ENCODE measurements at regions not wholly inside any gene's neighbourhood (a gene's known extent, or its start where the extent isn't known, plus 50 kb on each side); places are given as distances from the start of the nearest gene placed in this dataset.

DNA sequence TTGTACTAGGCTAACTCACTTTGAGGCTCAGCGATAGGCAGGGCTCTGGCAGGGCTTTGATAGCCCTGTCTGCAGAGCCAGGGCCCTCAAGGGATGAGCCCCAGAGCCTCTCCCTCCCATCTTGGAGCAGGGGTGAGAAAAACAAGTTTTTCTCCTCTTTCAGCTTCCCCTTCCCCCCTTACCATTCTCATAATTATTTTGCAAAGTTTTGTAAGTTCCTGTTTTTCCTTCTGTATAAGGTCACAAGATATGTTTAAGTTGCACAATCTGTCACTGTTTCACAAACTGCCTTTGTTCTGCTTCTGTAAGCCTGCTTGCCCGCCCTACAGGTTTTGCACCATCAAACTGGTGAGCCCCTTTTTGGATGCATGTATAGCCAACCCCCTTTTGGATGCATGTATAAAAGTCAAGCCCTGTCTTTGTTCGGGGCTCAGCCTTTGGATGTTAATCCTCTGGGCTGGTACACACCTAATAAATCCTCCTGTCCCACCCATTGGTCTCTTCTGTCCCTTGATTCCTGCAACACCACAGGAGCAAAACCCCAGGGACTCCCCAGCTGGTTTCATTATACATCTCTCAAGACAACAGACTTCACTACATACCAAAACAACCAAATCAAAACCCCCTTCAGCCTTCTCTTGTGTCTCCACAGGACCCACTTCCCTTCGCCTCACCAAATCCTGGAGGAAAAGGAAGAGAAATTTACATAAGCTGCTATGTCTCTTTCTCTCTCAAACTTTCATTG lies 52.5 kb upstream of the RESF1 start:
- WGBS, 2 donors, result 87 to 89% methylated on average over 4 of the region's 4 CpGs
- peaks cover 0 to 10% (median 0%) of the 10 kb centered on the region in 9 donors for H3K4me1 ChIP-seq
- no peaks in the 10 kb centered on the region for H3K36me3 ChIP-seq
- TF ChIP-seq, protein P1, sequence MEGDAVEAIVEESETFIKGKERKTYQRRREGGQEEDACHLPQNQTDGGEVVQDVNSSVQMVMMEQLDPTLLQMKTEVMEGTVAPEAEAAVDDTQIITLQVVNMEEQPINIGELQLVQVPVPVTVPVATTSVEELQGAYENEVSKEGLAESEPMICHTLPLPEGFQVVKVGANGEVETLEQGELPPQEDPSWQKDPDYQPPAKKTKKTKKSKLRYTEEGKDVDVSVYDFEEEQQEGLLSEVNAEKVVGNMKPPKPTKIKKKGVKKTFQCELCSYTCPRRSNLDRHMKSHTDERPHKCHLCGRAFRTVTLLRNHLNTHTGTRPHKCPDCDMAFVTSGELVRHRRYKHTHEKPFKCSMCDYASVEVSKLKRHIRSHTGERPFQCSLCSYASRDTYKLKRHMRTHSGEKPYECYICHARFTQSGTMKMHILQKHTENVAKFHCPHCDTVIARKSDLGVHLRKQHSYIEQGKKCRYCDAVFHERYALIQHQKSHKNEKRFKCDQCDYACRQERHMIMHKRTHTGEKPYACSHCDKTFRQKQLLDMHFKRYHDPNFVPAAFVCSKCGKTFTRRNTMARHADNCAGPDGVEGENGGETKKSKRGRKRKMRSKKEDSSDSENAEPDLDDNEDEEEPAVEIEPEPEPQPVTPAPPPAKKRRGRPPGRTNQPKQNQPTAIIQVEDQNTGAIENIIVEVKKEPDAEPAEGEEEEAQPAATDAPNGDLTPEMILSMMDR (IDR thresholded peaks at IDR 0.05), result no peak
- H3K27ac ChIP-seq, result peak overlapping the region in 2 of 10 donors; percentile 35 to 87
- DNase-seq (no peak), ATAC-seq (peak in 2 of 8 donors; percentile 29 to 52)
- no peaks in the 10 kb centered on the region for H3K27me3 ChIP-seq
- intact Hi-C loops (cut with DNase I), result no loop called here
- no peak overlapping the region for H3K4me3 ChIP-seq
- H3K9me3 ChIP-seq, result peaks cover 0 to 46% (median 18%) of the 10 kb centered on the region in 11 donors

DNA sequence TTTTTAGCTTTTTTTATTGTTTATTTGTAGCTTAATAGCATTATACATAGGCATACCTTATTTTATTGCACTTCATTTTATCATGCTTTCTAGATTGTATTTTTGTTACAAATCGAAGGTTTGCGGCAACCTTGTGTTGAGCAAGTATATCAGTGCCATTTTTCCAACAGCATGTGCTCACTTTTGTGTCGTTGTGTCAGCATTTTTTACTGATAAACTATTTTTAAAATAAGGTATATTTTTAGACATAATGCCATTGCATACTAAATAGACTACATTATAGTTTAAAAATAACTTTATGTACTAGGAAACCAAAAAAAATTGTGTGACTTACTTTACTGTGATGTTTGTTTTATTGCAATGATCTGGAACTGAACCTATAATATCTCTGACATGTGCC lies 56.2 kb upstream of the RESF1 start:
- intact Hi-C loops (cut with DNase I), result no loop called here
- ATAC-seq (no peak), DNase-seq (no peak)
- Histone ChIP-seq H3K4me1 (peaks cover 0 to 33% (median 3%) of the 10 kb centered on the region in 9 donors), H3K27ac (no peak overlapping the region), H3K4me3 (no peak overlapping the region), H3K9me3 (peaks cover 0 to 30% (median 12%) of the 10 kb centered on the region in 11 donors), H3K27me3 (no peaks in the 10 kb centered on the region), H3K36me3 (no peaks in the 10 kb centered on the region)
- TF ChIP-seq, protein P1 (IDR thresholded peaks at IDR 0.05), result no peak
- WGBS, 2 donors, result 71 to 77% methylated on average over 3 of the region's 3 CpGs

DNA sequence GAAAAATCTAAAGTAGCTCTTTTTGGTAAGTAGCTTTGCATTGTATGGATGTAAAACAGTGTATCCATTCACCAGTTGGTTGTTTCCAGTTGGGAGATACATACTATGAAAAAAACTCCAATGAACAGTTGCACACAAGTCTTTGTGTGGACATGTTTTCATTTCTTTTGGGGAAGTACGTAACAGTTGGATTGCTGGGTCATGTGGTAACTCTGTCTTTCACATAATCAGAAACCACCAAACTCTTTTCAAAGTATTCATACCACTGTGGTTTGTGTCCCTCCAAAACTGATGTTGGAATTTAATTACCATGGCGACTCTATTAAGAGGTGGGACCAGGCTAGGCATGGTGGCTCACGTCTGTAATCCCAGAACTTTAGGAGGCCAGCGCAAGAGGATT lies 58.9 kb upstream of the RESF1 start:
- 95% methylated on average over 4 of the region's 4 CpGs for WGBS, 2 donors
- H3K36me3 ChIP-seq, result no peaks in the 10 kb centered on the region
- H3K4me3 ChIP-seq, result no peak overlapping the region
- intact Hi-C loops (cut with DNase I), result no loop called here
- TF ChIP-seq, protein P1 (IDR thresholded peaks at IDR 0.05), result no peak
- ATAC-seq (no peak), DNase-seq (no peak)
- H3K27ac ChIP-seq, result peak overlapping the region in 1 of 10 donors; percentile 31
- peaks cover 0 to 12% (median 0%) of the 10 kb centered on the region in 11 donors for H3K9me3 ChIP-seq
- H3K4me1 ChIP-seq, result peaks cover 2 to 50% (median 11%) of the 10 kb centered on the region in 9 donors
- no peaks in the 10 kb centered on the region for H3K27me3 ChIP-seq

DNA sequence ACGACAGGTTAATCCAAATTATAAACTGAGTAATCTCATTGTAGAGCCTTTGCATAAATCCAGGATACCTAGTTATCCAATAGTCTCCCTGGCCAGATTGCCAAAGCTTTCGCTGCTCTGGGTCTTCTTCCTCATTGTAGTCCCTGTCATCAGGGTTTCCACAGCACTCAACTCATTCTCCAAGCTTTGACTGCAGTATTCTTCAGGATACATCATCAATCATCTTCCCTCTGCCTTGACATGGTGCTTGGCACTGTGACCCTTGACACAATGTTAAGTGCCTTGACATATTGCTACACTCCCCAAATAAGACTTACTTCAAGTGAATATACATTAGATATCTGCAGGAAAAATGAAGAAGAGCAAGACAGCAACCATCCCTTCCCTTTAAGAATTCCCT lies 60.1 kb upstream of the RESF1 start:
- WGBS, 2 donors, result 63 to 72% methylated on average over 2 of the region's 2 CpGs
- DNase-seq (no peak), ATAC-seq (no peak)
- peak overlapping the region in 1 of 10 donors; percentile 92 for H3K27ac ChIP-seq
- H3K27me3 ChIP-seq, result no peaks in the 10 kb centered on the region
- no peaks in the 10 kb centered on the region for H3K36me3 ChIP-seq
- intact Hi-C loops (cut with DNase I), result loop anchor here in 1 of 10 donors (5.0 kb wide), 2 partner anchors 58 to 172 kb away; partner anchors contain the start of genes AMN1 and RESF1
- TF ChIP-seq, protein P1 (IDR thresholded peaks at IDR 0.05), result no peak
- peaks cover 0 to 24% (median 0%) of the 10 kb centered on the region in 11 donors for H3K9me3 ChIP-seq
- H3K4me1 ChIP-seq, result peaks cover 2 to 54% (median 11%) of the 10 kb centered on the region in 9 donors
- no peak overlapping the region for H3K4me3 ChIP-seq

Data from heart right ventricle (tissue), 16 donors.